OCI-LY1 (cell line): ENCODE measurements at regions not wholly inside any gene's neighbourhood (a gene's known extent, or its start where the extent isn't known, plus 50 kb on each side); places are given as distances from the start of the nearest gene placed in this dataset.

ENCODE experiments used
- H2AFZ ChIP-seq: fragments of 200-600 bp; sonication (generic), shearing (Covaris generic); 2 replicates; pipeline ENCODE4 v1.6.0; 2014; ENCODE audit warnings: antibody characterized with exemption, mild to moderate bottlenecking, low read length
- H3F3A ChIP-seq: fragments of 200-600 bp; sonication (generic), shearing (Covaris generic); 2 replicates; pipeline ENCODE4 v1.6.0; 2014; ENCODE audit warnings: mild to moderate bottlenecking, antibody characterized with exemption, low read length, moderate library complexity; ENCODE audit not compliant: insufficient read depth
- H3K27ac ChIP-seq: fragments of 200-600 bp; sonication (generic); 2 replicates; pipeline ENCODE4 v1.5.1; 2014; ENCODE audit warnings: low read length, mixed run types, mild to moderate bottlenecking, low read depth; ENCODE audit not compliant: poor library complexity, severe bottlenecking
- H3K27me3 ChIP-seq: fragments of 200-600 bp; sonication (generic); 2 replicates; pipeline ENCODE4 v1.6.0; 2014; ENCODE audit warnings: antibody characterized with exemption, mild to moderate bottlenecking, low read length, moderate library complexity; ENCODE audit not compliant: insufficient read depth
- H3K36me3 ChIP-seq: fragments of 200-600 bp; sonication (generic); 2 replicates; pipeline ENCODE4 v1.6.1; 2014; ENCODE audit warnings: mild to moderate bottlenecking, antibody characterized with exemption, low read length, moderate library complexity, mixed read lengths; ENCODE audit not compliant: insufficient read depth
- H3K4me1 ChIP-seq: fragments of 200-600 bp; sonication (generic); 2 replicates; pipeline ENCODE4 v1.5.1; 2014; ENCODE audit warnings: mild to moderate bottlenecking, low read length, moderate library complexity; ENCODE audit not compliant: insufficient read depth, severe bottlenecking
- H3K4me2 ChIP-seq: fragments of 200-600 bp; sonication (generic), shearing (Covaris generic); 2 replicates; pipeline ENCODE4 v1.6.1; 2014; ENCODE audit warnings: low read length
- H3K4me3 ChIP-seq: fragments of 200-600 bp; sonication (generic); 2 replicates; pipeline ENCODE4 v1.5.1; 2014; ENCODE audit warnings: low read length, low read depth, mild to moderate bottlenecking, mixed read lengths; ENCODE audit not compliant: poor library complexity, severe bottlenecking
- H3K79me2 ChIP-seq: fragments of 200-600 bp; shearing (Covaris generic); 2 replicates; pipeline ENCODE4 v1.6.1; 2016; ENCODE audit warnings: mixed run types, low read length, mixed read lengths; ENCODE audit not compliant: insufficient read depth
- H3K9ac ChIP-seq: fragments of 200-600 bp; sonication (generic), shearing (Covaris generic); 2 replicates; pipeline ENCODE4 v1.6.1; 2014; ENCODE audit warnings: mild to moderate bottlenecking, low read length, mixed read lengths
- H3K9me2 ChIP-seq: fragments of 200-600 bp; sonication (generic), shearing (Covaris generic); 2 replicates; pipeline ENCODE4 v1.6.1; 2014; ENCODE audit warnings: low read depth, mild to moderate bottlenecking, low read length, mixed read lengths
- H3K9me3 ChIP-seq: fragments of 200-600 bp; shearing (Covaris generic); 2 replicates; pipeline ENCODE4 v1.6.1; 2014; ENCODE audit warnings: low read length, mixed read lengths
- H4K20me1 ChIP-seq: fragments of 200-600 bp; sonication (generic), shearing (Covaris generic); 2 replicates; pipeline ENCODE4 v1.6.0; 2016; ENCODE audit warnings: mild to moderate bottlenecking, low read length; ENCODE audit not compliant: insufficient read depth
- EZH2 ChIP-seq: fragments of 200-600 bp; sonication (generic), shearing (Covaris generic); IDR thresholded peaks from 2 replicates; pipeline ENCODE4 v1.8.0; 2017; ENCODE audit warnings: borderline replicate concordance, mixed run types, mild to moderate bottlenecking, antibody characterized with exemption, low read length, moderate library complexity, mixed read lengths
- TF ChIP-seq, protein P1 (sequence below): fragments of 200-600 bp; sonication (generic), shearing (Covaris generic); IDR thresholded peaks from 2 replicates; pipeline ENCODE4 v1.5.1; 2017; ENCODE audit warnings: mild to moderate bottlenecking, antibody characterized with exemption, low read length, moderate library complexity, mixed read lengths

DNA sequence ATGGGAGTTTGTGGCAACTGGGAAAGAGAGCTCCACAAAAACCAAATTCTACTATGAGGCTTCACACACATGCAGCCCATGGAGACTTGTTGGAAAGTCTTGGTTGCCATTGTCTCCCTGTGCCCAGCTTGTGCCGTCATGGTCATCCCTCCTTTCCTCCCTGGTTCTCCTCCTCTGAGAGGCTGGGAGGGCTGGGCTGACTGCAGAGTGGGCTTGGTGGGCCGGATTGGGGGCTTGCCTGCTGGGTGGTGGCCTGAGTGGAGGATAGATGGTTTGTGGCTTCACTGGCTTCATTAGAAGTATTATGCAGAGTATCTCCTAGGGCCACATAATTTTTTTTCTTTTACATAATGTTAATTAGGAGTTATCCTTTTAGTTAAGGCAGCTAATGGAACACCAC, 52.3 kb upstream of the IRX2 start:
- Histone ChIP-seq H3K79me2 (no peaks in the 10 kb centered on the region), H3K9ac (no peak overlapping the region), H3K9me3 (no peaks in the 10 kb centered on the region), H3K4me3 (no peak overlapping the region), H3F3A (no peaks in the 10 kb centered on the region), H3K9me2 (no peaks in the 10 kb centered on the region), H4K20me1 (no peaks in the 10 kb centered on the region), H3K36me3 (no peaks in the 10 kb centered on the region), H3K27me3 (no peaks in the 10 kb centered on the region), H3K4me1 (no peaks in the 10 kb centered on the region), H3K4me2 (no peak overlapping the region), H3K27ac (no peak overlapping the region), H2AFZ (no peak overlapping the region)
- TF ChIP-seq EZH2 = no peak
- TF ChIP-seq, protein P1, sequence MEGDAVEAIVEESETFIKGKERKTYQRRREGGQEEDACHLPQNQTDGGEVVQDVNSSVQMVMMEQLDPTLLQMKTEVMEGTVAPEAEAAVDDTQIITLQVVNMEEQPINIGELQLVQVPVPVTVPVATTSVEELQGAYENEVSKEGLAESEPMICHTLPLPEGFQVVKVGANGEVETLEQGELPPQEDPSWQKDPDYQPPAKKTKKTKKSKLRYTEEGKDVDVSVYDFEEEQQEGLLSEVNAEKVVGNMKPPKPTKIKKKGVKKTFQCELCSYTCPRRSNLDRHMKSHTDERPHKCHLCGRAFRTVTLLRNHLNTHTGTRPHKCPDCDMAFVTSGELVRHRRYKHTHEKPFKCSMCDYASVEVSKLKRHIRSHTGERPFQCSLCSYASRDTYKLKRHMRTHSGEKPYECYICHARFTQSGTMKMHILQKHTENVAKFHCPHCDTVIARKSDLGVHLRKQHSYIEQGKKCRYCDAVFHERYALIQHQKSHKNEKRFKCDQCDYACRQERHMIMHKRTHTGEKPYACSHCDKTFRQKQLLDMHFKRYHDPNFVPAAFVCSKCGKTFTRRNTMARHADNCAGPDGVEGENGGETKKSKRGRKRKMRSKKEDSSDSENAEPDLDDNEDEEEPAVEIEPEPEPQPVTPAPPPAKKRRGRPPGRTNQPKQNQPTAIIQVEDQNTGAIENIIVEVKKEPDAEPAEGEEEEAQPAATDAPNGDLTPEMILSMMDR = no peak

DNA sequence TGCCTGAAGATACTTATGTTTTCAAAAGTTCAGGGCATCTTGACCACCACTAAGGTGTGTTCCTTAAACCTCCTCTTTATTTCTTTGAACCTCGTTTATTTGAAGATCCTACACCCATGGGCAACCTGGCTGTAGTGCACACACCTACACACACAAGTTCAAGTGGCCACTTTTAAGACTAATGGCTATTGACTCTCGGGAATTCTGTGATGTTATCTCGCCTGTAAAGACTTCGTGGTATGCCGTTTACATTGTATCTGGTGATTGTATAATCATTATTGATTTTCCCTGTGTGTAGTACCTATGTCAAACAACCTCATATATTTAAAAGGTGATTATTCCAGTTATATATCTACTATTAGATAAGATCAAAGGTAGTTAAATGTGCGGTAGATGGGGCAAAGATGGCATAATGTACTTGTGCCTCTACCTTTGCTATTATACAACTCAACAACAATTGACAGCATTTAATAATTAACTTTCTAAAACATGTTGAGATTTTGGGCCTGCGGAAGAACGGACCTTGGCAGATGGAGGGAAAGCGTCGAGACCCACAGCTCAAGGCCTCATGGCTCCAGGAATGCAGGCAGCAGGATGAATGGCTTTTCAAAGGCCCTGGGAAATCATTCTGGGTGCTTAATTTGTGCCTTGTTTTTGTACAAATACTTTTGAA, 51.4 kb upstream of the IRX2 start:
- Histone ChIP-seq H2AFZ (no peak overlapping the region), H3K9me3 (no peaks in the 10 kb centered on the region), H3K36me3 (no peaks in the 10 kb centered on the region), H3F3A (no peaks in the 10 kb centered on the region), H3K4me1 (no peaks in the 10 kb centered on the region), H3K4me2 (no peak overlapping the region), H3K4me3 (no peak overlapping the region), H3K27ac (no peak overlapping the region), H3K9me2 (no peaks in the 10 kb centered on the region), H3K9ac (no peak overlapping the region), H3K27me3 (no peaks in the 10 kb centered on the region), H4K20me1 (no peaks in the 10 kb centered on the region), H3K79me2 (no peaks in the 10 kb centered on the region)
- TF ChIP-seq EZH2 = no peak

DNA sequence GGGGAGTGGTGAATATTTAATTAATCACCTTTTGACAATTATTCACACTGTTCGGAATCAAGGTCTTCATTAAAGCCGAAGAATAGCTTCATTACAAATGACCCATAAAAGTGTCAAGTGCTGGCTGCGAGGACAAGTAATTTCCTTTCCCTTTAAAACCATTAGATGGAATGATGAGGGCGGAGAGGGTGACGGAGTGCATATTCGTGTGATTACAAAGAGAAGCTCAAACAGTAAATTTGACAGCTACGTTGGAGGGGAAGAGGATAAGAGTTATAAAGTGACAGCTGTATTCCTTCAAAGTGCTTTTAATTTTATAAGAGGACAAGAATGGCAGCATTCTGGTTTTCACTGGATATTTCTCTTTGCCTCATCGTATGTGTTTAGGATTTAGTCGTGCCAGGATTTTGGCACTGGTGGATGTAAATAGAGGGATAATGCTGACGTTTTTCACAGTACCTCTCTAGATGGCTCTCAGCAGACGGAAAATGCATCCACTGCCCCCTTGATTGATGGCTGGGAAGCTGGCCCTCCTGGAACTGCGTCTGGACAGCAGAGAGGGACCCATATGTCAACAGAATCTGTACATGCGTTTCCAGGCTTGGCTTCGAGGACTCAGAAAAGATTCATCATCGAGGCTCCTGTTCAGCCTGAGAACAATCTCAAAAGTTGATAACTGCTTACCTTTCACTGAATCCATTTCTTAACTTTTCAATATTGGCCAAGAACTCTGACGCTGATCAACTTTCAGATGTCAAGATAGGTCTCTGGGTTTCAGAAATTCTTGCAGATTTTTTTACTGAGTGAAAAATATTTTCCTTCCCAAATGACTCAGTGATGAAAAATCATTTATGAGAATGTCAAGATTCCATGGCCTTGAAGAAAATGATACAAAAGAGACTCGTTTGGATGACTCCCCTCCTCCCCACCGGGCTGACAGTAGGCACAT, 50.4 kb upstream of the IRX2 start:
- Histone ChIP-seq H3K9me2 (no peaks in the 10 kb centered on the region), H3K9ac (no peak overlapping the region), H3K36me3 (no peaks in the 10 kb centered on the region), H3K4me3 (no peak overlapping the region), H3F3A (no peaks in the 10 kb centered on the region), H3K27me3 (no peaks in the 10 kb centered on the region), H3K4me2 (no peak overlapping the region), H4K20me1 (no peaks in the 10 kb centered on the region), H3K4me1 (no peaks in the 10 kb centered on the region), H2AFZ (no peak overlapping the region), H3K27ac (no peak overlapping the region), H3K79me2 (no peaks in the 10 kb centered on the region), H3K9me3 (no peaks in the 10 kb centered on the region)
- TF ChIP-seq, protein P1 = no peak
- no peak for TF ChIP-seq EZH2
